GM12891 (cell line): ENCODE measurements at regions not wholly inside any gene's neighbourhood (a gene's known extent, or its start where the extent isn't known, plus 50 kb on each side); places are given as distances from the start of the nearest gene placed in this dataset.

Experiments
- POLR2A ChIP-seq: IDR thresholded peaks from 2 replicates; pipeline ENCODE4 v1.6.1; 2011; ENCODE audit warnings: low read depth, low read length, control low read depth
- POLR2AphosphoS5 ChIP-seq: IDR thresholded peaks from 2 replicates; pipeline ENCODE4 v1.6.1; 2011; ENCODE audit warnings: low read depth, low read length, control low read depth
- SPI1 ChIP-seq: IDR thresholded peaks from 2 replicates; pipeline ENCODE4 v1.6.1; 2011; ENCODE audit warnings: low read depth, low read length, control low read depth
- TAF1 ChIP-seq: IDR thresholded peaks from 2 replicates; pipeline ENCODE4 v1.6.1; 2011; ENCODE audit warnings: low read depth, low read length, control low read depth

DNA sequence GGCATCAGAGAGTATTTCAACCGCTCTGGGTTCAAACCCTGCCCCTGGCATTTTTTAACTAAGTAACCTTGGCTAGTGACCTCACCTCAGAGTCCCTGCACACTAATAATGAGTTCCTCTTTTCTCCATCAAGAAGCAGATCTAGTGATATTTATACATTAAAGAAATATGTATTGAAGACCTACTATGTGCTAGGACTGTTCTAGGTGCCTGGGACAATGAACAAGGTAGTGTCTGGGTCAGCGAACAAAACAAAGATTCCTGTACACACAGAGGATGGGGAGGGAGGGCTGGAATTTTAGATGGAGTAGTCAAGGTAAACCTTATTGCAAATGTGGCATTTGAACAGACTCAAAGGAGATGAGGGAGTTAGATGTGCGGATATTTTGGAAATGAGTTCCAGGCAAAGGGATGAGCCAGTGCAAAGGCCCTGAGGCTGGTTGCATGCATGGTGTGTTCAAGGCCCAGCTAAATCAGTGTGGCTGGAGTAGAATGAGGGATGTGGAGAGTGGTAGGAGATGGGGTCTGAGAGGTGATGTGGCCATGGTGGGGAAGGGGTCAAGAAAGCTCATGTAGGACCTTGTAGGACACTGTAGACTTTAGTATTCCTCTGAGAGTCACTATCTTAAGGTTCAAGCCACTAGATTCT lies 57.6 kb upstream of the FZD7 start:
- TF ChIP-seq POLR2A (no peak), POLR2AphosphoS5 (no peak), TAF1 (no peak), SPI1 (0 out of 2 replicates have a peak, but pooled peaks have one; percentile 15)
